Panc1 (cell line): ENCODE measurements at regions not wholly inside any gene's neighbourhood (a gene's known extent, or its start where the extent isn't known, plus 50 kb on each side); places are given as distances from the start of the nearest gene placed in this dataset.

Experiments
- ATAC-seq: fragments of 200-7000 bp; cut with Tn5 transposase; 2 replicates; pipeline ENCODE4 v1.9.1; 2020; ENCODE audit warnings: mild to moderate bottlenecking, moderate library complexity
- BruUV-seq: library from RNA; stranded (reverse); fragments of 400-500 nt; replicated peaks from 2 replicates; lab custom pipeline; 2021; lab: Mats Ljungman, UMichigan
- CTCF ChIA-PET: fragments of 300-600 bp; sonication (Branson Sonifier 250); formaldehyde crosslinking; loops from one replicate; lab custom pipeline; 2022; ENCODE audit warnings: antibody characterized with exemption; lab: Charles Lee
- POLR2A ChIA-PET: fragments of 300-600 bp; sonication (Branson Sonifier 250); formaldehyde crosslinking; loops from one replicate; lab custom pipeline; 2022; ENCODE audit warnings: antibody characterized with exemption; lab: Charles Lee
- DNase-seq: peaks from one replicate; pipeline ENCODE4 v3.0.0-alpha.2; 2010; ENCODE audit warnings: low read depth, low spot score
- H3K27ac ChIP-seq: 2 replicates; pipeline ENCODE4 v1.5.1; 2011; ENCODE audit warnings: mild to moderate bottlenecking, low read length, inconsistent platforms
- H3K27me3 ChIP-seq: fragments of 200-500 bp; sonication (Bioruptor generic); 2 replicates; pipeline ENCODE4 v1.6.0; 2014; ENCODE audit warnings: low read length, inconsistent platforms; ENCODE audit not compliant: control insufficient read depth, insufficient read depth
- H3K36me3 ChIP-seq: fragments of 200-500 bp; sonication (Bioruptor generic); 2 replicates; pipeline ENCODE4 v1.5.1; 2014; ENCODE audit warnings: inconsistent platforms, mild to moderate bottlenecking, low read length, moderate library complexity; ENCODE audit not compliant: control insufficient read depth, insufficient read depth
- H3K4me1 ChIP-seq: 2 replicates; pipeline ENCODE4 v1.5.1; 2011; ENCODE audit warnings: inconsistent platforms, mild to moderate bottlenecking, low read length, moderate library complexity; ENCODE audit not compliant: control insufficient read depth, insufficient read depth
- H3K4me3 ChIP-seq, 2 experiments: 2 replicates each; pipeline ENCODE4 v1.5.1; 2011 to 2012; ENCODE audit warnings: low read depth in 2 of 2, low read length in 2 of 2, mild to moderate bottlenecking in 2 of 2, inconsistent platforms in 1 of 2, moderate library complexity in 1 of 2
- H3K9me3 ChIP-seq: fragments of 200-500 bp; sonication (Bioruptor generic); 2 replicates; pipeline ENCODE4 v1.5.1; 2014; ENCODE audit warnings: low read depth, mild to moderate bottlenecking, inconsistent platforms, low read length, moderate library complexity; ENCODE audit not compliant: control insufficient read depth, insufficient read depth
- CTCF ChIP-seq: fragments of 450-650 bp; IDR thresholded peaks from 2 replicates; pipeline ENCODE4 v1.5.1; 2017; ENCODE audit warnings: mild to moderate bottlenecking
- POLR2AphosphoS5 ChIP-seq: IDR thresholded peaks from 2 replicates; pipeline ENCODE4 v1.6.1; 2012; ENCODE audit warnings: mild to moderate bottlenecking, low read depth, low read length, moderate library complexity
- SIN3A ChIP-seq: IDR thresholded peaks from 2 replicates; pipeline ENCODE4 v1.6.1; 2012; ENCODE audit warnings: low read depth, mild to moderate bottlenecking, low read length, moderate library complexity, borderline replicate concordance; ENCODE audit not compliant: insufficient read depth
- TCF7L2 ChIP-seq: IDR thresholded peaks from 2 replicates; pipeline ENCODE4 v1.6.1; 2011; ENCODE audit warnings: mild to moderate bottlenecking, low read depth, low read length, inconsistent platforms
- in situ Hi-C: cut with HindIII; loops from 2 replicates; pipeline ENCODE4 v1.10.0; 2016; ENCODE audit warnings: low sequenced_read_pairs, low pct_unique_long_range_greater_than_20kb
- intact Hi-C: fragments of 100-400 bp; cut with micrococcal nuclease; formaldehyde crosslinking; loops from one replicate; pipeline ENCODE4 v1.10.0; 2022; ENCODE audit not compliant: unreplicated experiment
- TF ChIP-seq, protein P1 (sequence below), 2 experiments: IDR thresholded peaks; 2 replicates each; pipeline ENCODE4 v1.6.1; 2011 to 2012; ENCODE audit warnings: low read depth in 2 of 2, control low read depth in 1 of 2, low read length in 1 of 2, mild to moderate bottlenecking in 1 of 2, moderate library complexity in 1 of 2; ENCODE audit not compliant: insufficient read depth in 1 of 2

DNA sequence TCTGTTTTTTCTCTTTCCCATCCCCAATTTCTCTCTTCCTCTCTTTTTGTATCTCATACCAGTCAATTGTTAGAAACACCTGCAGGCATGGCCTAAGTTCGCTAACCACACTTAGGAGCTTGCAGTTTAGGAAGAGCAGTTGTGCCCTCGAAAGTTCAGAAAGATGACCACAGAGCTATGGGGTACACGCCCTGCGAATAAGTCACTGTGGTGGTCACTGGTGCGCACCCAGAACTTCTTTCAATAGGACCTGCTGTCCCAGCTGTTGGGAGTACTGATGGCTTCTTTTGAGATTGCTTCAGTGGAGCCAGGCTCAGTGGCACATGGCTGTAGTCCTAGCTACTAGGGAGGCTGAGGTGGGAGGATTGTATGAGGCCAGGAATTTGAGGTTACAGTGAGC lies 362.8 kb upstream of the TMTC1 start:
- H3K36me3 ChIP-seq: no peaks in the 10 kb centered on the region
- H3K4me1 ChIP-seq: no peaks in the 10 kb centered on the region
- no peaks in the 10 kb centered on the region; the same call in 1 of the 2 replicates for H3K27me3 ChIP-seq
- ChIA-PET CTCF (no interaction called here), POLR2A (no interaction called here)
- intact Hi-C loops: no loop called here
- no peaks in the 10 kb centered on the region for H3K9me3 ChIP-seq
- ATAC-seq (no peak), DNase-seq (no peak)
- no peak overlapping the region for H3K27ac ChIP-seq
- no peak overlapping the region for H3K4me3 ChIP-seq
- TF ChIP-seq, protein P1, sequence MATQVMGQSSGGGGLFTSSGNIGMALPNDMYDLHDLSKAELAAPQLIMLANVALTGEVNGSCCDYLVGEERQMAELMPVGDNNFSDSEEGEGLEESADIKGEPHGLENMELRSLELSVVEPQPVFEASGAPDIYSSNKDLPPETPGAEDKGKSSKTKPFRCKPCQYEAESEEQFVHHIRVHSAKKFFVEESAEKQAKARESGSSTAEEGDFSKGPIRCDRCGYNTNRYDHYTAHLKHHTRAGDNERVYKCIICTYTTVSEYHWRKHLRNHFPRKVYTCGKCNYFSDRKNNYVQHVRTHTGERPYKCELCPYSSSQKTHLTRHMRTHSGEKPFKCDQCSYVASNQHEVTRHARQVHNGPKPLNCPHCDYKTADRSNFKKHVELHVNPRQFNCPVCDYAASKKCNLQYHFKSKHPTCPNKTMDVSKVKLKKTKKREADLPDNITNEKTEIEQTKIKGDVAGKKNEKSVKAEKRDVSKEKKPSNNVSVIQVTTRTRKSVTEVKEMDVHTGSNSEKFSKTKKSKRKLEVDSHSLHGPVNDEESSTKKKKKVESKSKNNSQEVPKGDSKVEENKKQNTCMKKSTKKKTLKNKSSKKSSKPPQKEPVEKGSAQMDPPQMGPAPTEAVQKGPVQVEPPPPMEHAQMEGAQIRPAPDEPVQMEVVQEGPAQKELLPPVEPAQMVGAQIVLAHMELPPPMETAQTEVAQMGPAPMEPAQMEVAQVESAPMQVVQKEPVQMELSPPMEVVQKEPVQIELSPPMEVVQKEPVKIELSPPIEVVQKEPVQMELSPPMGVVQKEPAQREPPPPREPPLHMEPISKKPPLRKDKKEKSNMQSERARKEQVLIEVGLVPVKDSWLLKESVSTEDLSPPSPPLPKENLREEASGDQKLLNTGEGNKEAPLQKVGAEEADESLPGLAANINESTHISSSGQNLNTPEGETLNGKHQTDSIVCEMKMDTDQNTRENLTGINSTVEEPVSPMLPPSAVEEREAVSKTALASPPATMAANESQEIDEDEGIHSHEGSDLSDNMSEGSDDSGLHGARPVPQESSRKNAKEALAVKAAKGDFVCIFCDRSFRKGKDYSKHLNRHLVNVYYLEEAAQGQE (IDR thresholded peaks at IDR 0.05; ENCODE audit: insufficient read depth in 1 of 2, low read depth in 2 of 2, low read length in 1 of 2): no peak
- TF ChIP-seq SIN3A (no peak), TCF7L2 (no peak), POLR2AphosphoS5 (no peak), CTCF (no peak)
- in situ Hi-C loops: no loop called here
- BruUV-seq: no TSS peak

DNA sequence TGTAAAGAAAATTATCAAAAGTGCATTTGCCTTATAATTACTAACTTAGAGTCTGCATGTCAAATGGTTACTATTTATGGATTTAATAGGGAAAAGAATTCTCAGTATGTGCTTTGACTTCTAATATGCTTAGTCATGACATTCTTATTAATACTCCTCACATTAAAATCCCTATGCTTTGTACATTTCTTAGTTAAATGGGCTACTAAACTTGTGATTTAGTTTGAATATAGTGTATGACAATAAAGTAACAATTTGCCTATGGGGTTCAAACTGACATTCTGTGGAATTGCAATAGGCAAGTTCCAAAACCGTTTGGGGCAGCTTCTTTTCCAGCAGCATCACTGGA lies 361.9 kb upstream of the TMTC1 start:
- in situ Hi-C loops: no loop called here

More for the DNA sequence above, 361.9 kb upstream of the TMTC1 start:
- H3K27ac ChIP-seq: no peak overlapping the region
- no peaks in the 10 kb centered on the region; the same call in 1 of the 2 replicates for H3K27me3 ChIP-seq
- no peaks in the 10 kb centered on the region for H3K36me3 ChIP-seq
- no peak for ATAC-seq
- POLR2A ChIA-PET: no interaction called here
- BruUV-seq: no TSS peak
- DNase-seq: no peak
- no peaks in the 10 kb centered on the region for H3K4me1 ChIP-seq
- no peak for TF ChIP-seq TCF7L2
- no peak for TF ChIP-seq SIN3A
- no peak for TF ChIP-seq POLR2AphosphoS5
- TF ChIP-seq CTCF: no peak
- TF ChIP-seq, protein P1 (IDR thresholded peaks at IDR 0.05; ENCODE audit: insufficient read depth in 1 of 2, low read depth in 2 of 2, low read length in 1 of 2): no peak
- H3K9me3 ChIP-seq: no peaks in the 10 kb centered on the region
- CTCF ChIA-PET: no interaction called here
- no peak overlapping the region for H3K4me3 ChIP-seq
- intact Hi-C loops: no loop called here
